OCI-LY3 (cell line): ENCODE measurements at regions not wholly inside any gene's neighbourhood (a gene's known extent, or its start where the extent isn't known, plus 50 kb on each side); places are given as distances from the start of the nearest gene placed in this dataset.

ENCODE experiments used
- H2AFZ ChIP-seq: fragments of 200-600, 300-600 bp; shearing (Covaris generic); 2 replicates; pipeline ENCODE4 v1.6.0; 2014; ENCODE audit warnings: antibody characterized with exemption, low read depth, low read length
- H3K27ac ChIP-seq: fragments of 200-600, 300-600 bp; sonication (generic); 2 replicates; pipeline ENCODE4 v1.5.1; 2014; ENCODE audit warnings: mild to moderate bottlenecking, low read length, moderate library complexity, mixed read lengths
- H3K27me3 ChIP-seq: fragments of 200-600, 300-600 bp; sonication (generic); 2 replicates; pipeline ENCODE4 v1.6.1; 2014; ENCODE audit warnings: low read depth, low read length, mixed read lengths
- H3K36me3 ChIP-seq: fragments of 200-600, 300-600 bp; sonication (generic); replicated peaks from 2 replicates; pipeline ENCODE3; 2014; ENCODE audit warnings: low read depth, low read length, mixed read lengths
- H3K4me1 ChIP-seq: fragments of 300-600, 200-600 bp; sonication (generic); 2 replicates; pipeline ENCODE4 v1.6.1; 2014; ENCODE audit warnings: low read length, mixed read lengths
- H3K4me2 ChIP-seq: fragments of 200-600, 300-600 bp; sonication (generic); 2 replicates; pipeline ENCODE4 v1.6.1; 2014; ENCODE audit warnings: low read length, mixed read lengths
- H3K4me3 ChIP-seq: fragments of 300-600, 200-600 bp; sonication (generic); 2 replicates; pipeline ENCODE4 v1.5.1; 2014; ENCODE audit warnings: antibody characterized with exemption, mild to moderate bottlenecking, low read length, moderate library complexity
- H3K79me2 ChIP-seq: fragments of 300-600, 200-600 bp; shearing (Covaris generic); 2 replicates; pipeline ENCODE4 v1.6.1; 2014; ENCODE audit warnings: mild to moderate bottlenecking, low read length, mixed read lengths
- H3K9ac ChIP-seq: fragments of 300-600, 200-600 bp; shearing (Covaris generic); 2 replicates; pipeline ENCODE4 v1.6.0; 2014; ENCODE audit warnings: mild to moderate bottlenecking, low read length, moderate library complexity
- H3K9me3 ChIP-seq: fragments of 200-600, 300-600 bp; shearing (Covaris generic); 2 replicates; pipeline ENCODE4 v1.6.1; 2014; ENCODE audit warnings: low read length, mixed read lengths; ENCODE audit not compliant: insufficient read depth
- H4K20me1 ChIP-seq: fragments of 200-600, 300-600 bp; sonication (generic); 2 replicates; pipeline ENCODE4 v1.6.1; 2016; ENCODE audit warnings: low read length, mixed read lengths; ENCODE audit not compliant: insufficient read depth
- EZH2phosphoT487 ChIP-seq: fragments of 200-600 bp; shearing (Covaris generic); IDR thresholded peaks from 2 replicates; pipeline ENCODE4 v1.6.1; 2018; ENCODE audit warnings: antibody characterized with exemption, mixed run types, low read depth
- TF ChIP-seq, protein P1 (sequence below): fragments of 200-600, 300-600 bp; sonication (generic); IDR thresholded peaks from 2 replicates; pipeline ENCODE4 v1.5.1; 2014; ENCODE audit warnings: antibody characterized with exemption, low read length, low read depth

GRCh38 chr12:105848286-105848685 is 290.5 kb downstream of the NUAK1 start:
- H4K20me1 ChIP-seq: no peaks in the 10 kb centered on the region
- H3K9ac ChIP-seq: no peak overlapping the region
- H3K27ac ChIP-seq: no peak overlapping the region
- no peaks in the 10 kb centered on the region for H3K27me3 ChIP-seq
- no peak overlapping the region for H3K4me3 ChIP-seq
- no peak for TF ChIP-seq EZH2phosphoT487
- TF ChIP-seq, protein P1, sequence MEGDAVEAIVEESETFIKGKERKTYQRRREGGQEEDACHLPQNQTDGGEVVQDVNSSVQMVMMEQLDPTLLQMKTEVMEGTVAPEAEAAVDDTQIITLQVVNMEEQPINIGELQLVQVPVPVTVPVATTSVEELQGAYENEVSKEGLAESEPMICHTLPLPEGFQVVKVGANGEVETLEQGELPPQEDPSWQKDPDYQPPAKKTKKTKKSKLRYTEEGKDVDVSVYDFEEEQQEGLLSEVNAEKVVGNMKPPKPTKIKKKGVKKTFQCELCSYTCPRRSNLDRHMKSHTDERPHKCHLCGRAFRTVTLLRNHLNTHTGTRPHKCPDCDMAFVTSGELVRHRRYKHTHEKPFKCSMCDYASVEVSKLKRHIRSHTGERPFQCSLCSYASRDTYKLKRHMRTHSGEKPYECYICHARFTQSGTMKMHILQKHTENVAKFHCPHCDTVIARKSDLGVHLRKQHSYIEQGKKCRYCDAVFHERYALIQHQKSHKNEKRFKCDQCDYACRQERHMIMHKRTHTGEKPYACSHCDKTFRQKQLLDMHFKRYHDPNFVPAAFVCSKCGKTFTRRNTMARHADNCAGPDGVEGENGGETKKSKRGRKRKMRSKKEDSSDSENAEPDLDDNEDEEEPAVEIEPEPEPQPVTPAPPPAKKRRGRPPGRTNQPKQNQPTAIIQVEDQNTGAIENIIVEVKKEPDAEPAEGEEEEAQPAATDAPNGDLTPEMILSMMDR: no peak
- H3K36me3 ChIP-seq: no peaks in the 10 kb centered on the region
- H3K9me3 ChIP-seq: no peaks in the 10 kb centered on the region
- H3K4me2 ChIP-seq: no peak overlapping the region
- no peak overlapping the region for H2AFZ ChIP-seq
- no peaks in the 10 kb centered on the region for H3K4me1 ChIP-seq
- no peaks in the 10 kb centered on the region for H3K79me2 ChIP-seq

GRCh38 chr12:105850103-105850968 is 288.4 kb downstream of the NUAK1 start:
- TF ChIP-seq, protein P1: no peak
- TF ChIP-seq EZH2phosphoT487: no peak
- Histone ChIP-seq H3K4me1 (no peaks in the 10 kb centered on the region), H3K9ac (no peak overlapping the region), H3K36me3 (no peaks in the 10 kb centered on the region), H3K4me3 (no peak overlapping the region), H3K79me2 (no peaks in the 10 kb centered on the region), H3K9me3 (no peaks in the 10 kb centered on the region), H3K27me3 (no peaks in the 10 kb centered on the region), H3K27ac (no peak overlapping the region), H3K4me2 (no peak overlapping the region), H2AFZ (no peak overlapping the region), H4K20me1 (no peaks in the 10 kb centered on the region)

- H3K36me3 ChIP-seq: no peaks in the 10 kb centered on the region
- TF ChIP-seq, protein P1: no peak
- no peak for TF ChIP-seq EZH2phosphoT487
Measured at GRCh38 chr12:105852496-105852895, 286.3 kb downstream of the NUAK1 start.

GRCh38 chr12:105852951-105853350 is 285.8 kb downstream of the NUAK1 start:
- Histone ChIP-seq H3K27me3 (no peaks in the 10 kb centered on the region), H3K36me3 (no peaks in the 10 kb centered on the region), H3K4me2 (no peak overlapping the region), H3K9ac (no peak overlapping the region), H3K79me2 (no peaks in the 10 kb centered on the region), H3K4me3 (no peak overlapping the region), H3K9me3 (no peaks in the 10 kb centered on the region), H3K4me1 (no peaks in the 10 kb centered on the region), H4K20me1 (no peaks in the 10 kb centered on the region), H3K27ac (no peak overlapping the region), H2AFZ (no peak overlapping the region)
- TF ChIP-seq, protein P1: no peak
- TF ChIP-seq EZH2phosphoT487: no peak

More at GRCh38 chr12:105852496-105852895, 286.3 kb downstream of the NUAK1 start:
- Histone ChIP-seq H3K27ac (no peak overlapping the region), H3K4me3 (no peak overlapping the region), H3K79me2 (no peaks in the 10 kb centered on the region), H3K9ac (no peak overlapping the region), H2AFZ (no peak overlapping the region), H3K27me3 (no peaks in the 10 kb centered on the region), H3K4me1 (no peaks in the 10 kb centered on the region), H3K4me2 (no peak overlapping the region), H3K9me3 (no peaks in the 10 kb centered on the region), H4K20me1 (no peaks in the 10 kb centered on the region)
